HG03196 (cell line): ENCODE measurements at regions not wholly inside any gene's neighbourhood (a gene's known extent, or its start where the extent isn't known, plus 50 kb on each side); places are given as distances from the start of the nearest gene placed in this dataset.
"Not testable (repeated sequence)": the region's sequence is repeated elsewhere in the genome, so short reads cannot be mapped to it uniquely, and the experiment has no call there.

Experiments
- ATAC-seq: cut with Tn5 transposase; IDR thresholded peaks from one replicate; pipeline ENCODE4 v1.9.1; 2021; ENCODE audit not compliant: unreplicated experiment

GRCh38 chr7:109879287-109879828, 1211.6 kb upstream of the LRRN3 start:
- ATAC-seq = no peak

- ATAC-seq = no peak
Measured at GRCh38 chr7:109890622-109891021, 1200.3 kb upstream of the LRRN3 start.

GRCh38 chr7:109893231-109893630, 1197.7 kb upstream of the LRRN3 start:
- no peak for ATAC-seq

- no peak for ATAC-seq
Measured at GRCh38 chr7:109895536-109895935, 1195.4 kb upstream of the LRRN3 start.

DNA sequence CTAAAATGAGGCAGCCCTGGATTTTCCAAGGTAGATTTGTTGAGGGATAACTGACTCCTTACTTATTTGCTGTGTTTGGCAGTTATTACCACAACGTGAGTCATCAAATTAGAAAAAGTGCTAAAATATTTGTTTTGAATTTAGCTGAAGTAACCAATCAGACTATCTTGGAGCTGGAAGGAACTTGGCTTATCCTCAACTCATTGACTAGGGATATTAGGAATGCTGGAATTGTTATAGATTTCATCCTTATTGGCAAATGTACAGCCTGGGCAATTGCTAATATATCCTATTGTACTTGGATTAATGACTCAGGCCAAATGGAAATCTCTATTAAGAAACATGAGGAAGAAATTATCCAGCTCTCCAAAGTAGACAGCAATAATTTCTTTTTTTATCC, 1189.0 kb upstream of the LRRN3 start:
- no peak for ATAC-seq

- ATAC-seq = not testable (repeated sequence)
Measured at GRCh38 chr7:109905368-109906065, 1185.4 kb upstream of the LRRN3 start.

- no peak for ATAC-seq
Measured at GRCh38 chr7:109915670-109916069, 1175.3 kb upstream of the LRRN3 start.

- no peak for ATAC-seq
Measured at GRCh38 chr7:109926738-109927137, 1164.2 kb upstream of the LRRN3 start.

- ATAC-seq = no peak
Measured at GRCh38 chr7:109930049-109930448, 1160.9 kb upstream of the LRRN3 start.

GRCh38 chr7:109939207-109939606, 1151.7 kb upstream of the LRRN3 start:
- no peak for ATAC-seq

- ATAC-seq = no peak
Measured at GRCh38 chr7:109945820-109946518, 1145.0 kb upstream of the LRRN3 start.

DNA sequence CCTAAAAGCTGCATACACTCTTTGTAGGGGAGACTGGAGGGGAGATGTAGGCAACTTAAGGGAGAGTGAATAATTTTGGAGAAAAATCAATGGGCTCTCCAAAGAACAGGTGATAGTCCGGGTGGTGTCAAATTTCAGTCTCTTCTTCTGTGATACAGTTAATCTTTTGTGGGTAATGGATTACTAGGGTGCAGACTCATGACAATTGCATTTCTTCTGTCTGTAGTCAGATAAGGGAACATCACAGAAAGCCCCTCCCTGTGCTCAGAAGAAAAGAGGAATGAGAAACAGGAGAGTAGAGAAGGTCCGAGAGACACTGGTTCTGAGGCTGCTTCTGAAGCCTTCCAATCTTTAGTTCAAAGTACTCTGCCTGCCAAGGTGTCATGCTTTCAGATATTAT, 1140.7 kb upstream of the LRRN3 start:
- ATAC-seq = no peak

DNA sequence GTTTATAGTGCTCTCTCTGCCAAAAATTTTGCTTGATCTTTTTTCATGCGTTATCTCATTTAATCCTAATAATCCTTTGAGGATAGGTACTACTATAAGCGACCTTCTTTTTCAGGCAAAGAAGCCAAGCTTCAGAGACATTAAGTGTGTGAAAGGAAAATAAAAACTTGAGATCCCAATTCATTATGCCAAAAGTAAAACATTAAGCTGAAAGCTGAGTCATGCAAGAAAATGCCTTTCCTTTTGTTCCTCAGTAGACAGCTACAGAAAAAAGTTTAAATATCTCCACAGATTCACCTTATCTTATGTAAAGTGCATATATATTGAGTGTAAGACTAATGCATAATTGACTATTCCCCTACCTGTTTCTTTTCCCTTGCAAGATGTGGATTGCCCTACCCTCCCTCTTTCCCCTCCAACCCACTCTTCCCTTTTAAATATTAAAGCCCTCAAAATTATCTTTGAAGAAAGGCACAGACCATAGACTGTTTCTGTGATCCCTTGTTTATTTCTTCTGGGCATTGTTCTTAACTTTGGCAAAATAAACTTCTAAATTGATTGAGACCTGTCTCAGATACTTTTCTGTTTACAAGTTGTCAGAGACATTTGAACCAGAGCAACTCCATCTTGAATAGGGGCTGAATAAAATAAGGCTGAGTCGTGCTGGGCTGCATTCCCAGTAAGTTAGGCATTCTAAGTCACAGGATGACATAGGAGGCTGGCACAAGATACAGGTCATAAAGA, 1139.9 kb upstream of the LRRN3 start:
- ATAC-seq = no peak

DNA sequence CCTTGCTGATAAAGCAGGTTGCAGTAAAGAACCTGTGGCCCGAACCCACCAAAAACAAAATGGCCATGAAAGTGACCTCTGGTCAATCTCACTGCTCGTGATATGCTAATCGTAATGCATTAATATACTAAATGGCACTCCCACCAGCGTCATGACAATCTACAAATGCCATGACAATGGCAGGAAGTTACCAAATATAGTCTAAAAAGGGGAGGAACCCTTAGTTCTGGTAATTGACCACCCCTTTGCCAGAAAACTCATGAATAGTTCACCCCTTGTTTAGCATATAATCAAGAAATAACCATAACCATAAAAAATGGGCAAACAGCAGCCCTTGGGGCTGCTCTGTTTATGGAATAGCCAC, 1139.4 kb upstream of the LRRN3 start:
- ATAC-seq = no peak

GRCh38 chr7:109955986-109956385, 1134.9 kb upstream of the LRRN3 start:
- no peak for ATAC-seq

GRCh38 chr7:109956916-109957315, 1134.0 kb upstream of the LRRN3 start:
- no peak for ATAC-seq

DNA sequence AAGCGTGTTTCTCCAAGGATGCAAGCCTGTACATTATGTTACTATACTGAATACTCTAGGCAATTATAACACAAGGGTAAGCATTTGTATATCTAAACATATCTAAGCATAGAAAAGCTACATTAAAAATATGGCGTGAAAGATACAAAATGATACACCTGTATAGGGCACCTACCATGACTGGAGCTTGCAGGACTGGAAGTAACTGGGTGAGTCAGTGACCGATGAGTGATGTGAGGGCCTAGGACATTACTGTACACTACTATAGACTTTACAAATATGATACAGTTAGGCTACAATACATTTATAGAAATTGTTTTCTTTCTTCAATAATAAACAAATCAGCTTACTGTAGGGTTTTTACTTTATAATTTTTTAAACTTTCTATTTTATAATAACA, 1127.2 kb upstream of the LRRN3 start:
- ATAC-seq = no peak

DNA sequence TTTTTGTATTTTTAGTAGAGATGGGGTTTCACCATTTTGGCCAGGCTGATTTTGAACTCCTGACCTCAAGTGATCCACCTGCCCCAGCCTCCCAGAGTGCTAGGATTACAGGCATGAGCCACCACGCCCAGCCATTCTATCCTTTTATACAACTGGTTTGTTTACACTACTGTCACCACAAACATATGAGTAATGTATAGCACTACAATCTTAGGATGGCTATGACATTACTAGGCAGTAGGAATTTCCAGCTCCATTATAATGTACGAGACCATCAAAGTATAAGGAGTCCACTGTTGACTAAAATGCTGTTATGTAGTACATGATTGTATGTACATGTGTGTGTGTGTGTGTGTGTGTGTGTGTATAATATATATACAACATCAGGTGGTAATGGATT, 1126.1 kb upstream of the LRRN3 start:
- no peak for ATAC-seq

GRCh38 chr7:109967406-109967805, 1123.5 kb upstream of the LRRN3 start:
- no peak for ATAC-seq

GRCh38 chr7:109983618-109984017, 1107.3 kb upstream of the LRRN3 start:
- ATAC-seq = no peak

- ATAC-seq = no peak
Measured at GRCh38 chr7:109984729-109985128, 1106.2 kb upstream of the LRRN3 start.

DNA sequence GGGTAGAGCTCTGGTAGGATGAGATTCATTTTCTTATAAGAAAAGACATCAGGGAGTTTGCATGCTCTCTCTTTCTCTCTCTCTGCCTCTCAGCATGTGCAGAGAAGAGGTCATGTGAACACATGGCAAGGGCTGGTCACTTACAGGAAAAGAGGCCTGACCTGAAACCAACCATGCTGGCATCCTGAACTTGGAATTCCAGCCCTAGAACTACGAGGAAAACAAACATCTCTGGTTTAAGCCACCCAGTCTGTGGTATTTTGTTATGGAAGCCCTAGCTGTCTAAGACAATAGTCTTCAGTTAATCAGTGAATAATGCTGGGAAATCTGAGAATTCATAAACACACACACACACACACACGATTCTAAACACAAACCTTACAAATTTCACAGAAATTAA, 1104.2 kb upstream of the LRRN3 start:
- ATAC-seq = no peak
